GM12874 (cell line): ENCODE measurements at regions not wholly inside any gene's neighbourhood (a gene's known extent, or its start where the extent isn't known, plus 50 kb on each side); places are given as distances from the start of the nearest gene placed in this dataset.

Source experiments
- CTCF ChIP-seq: IDR thresholded peaks from 2 replicates; pipeline ENCODE4 v1.5.1; 2011; ENCODE audit warnings: low read depth, mild to moderate bottlenecking, control low read depth, low read length, moderate library complexity; ENCODE audit not compliant: insufficient read depth

GRCh38 chr7:25034136-25034535 lies 54.2 kb upstream of the OSBPL3 start:
- no peak for TF ChIP-seq CTCF

- no peak for TF ChIP-seq CTCF
Measured at GRCh38 chr7:25032774-25033743, 53.1 kb upstream of the OSBPL3 start.

GRCh38 chr7:25031432-25031831 lies 51.5 kb upstream of the OSBPL3 start:
- TF ChIP-seq CTCF, result peak; percentile 24; the same call in 1 of the 2 replicates

- no peak for TF ChIP-seq CTCF
Measured at GRCh38 chr7:25031007-25031406, 51.0 kb upstream of the OSBPL3 start.
